GM12892 (cell line): ENCODE measurements at regions not wholly inside any gene's neighbourhood (a gene's known extent, or its start where the extent isn't known, plus 50 kb on each side); places are given as distances from the start of the nearest gene placed in this dataset.

ENCODE experiments used
- POLR2A ChIP-seq: IDR thresholded peaks from 2 replicates; pipeline ENCODE4 v1.6.1; 2011; ENCODE audit warnings: low read depth, low read length, control low read depth
- POLR2AphosphoS5 ChIP-seq: IDR thresholded peaks from 2 replicates; pipeline ENCODE4 v1.6.1; 2011; ENCODE audit warnings: low read depth, low read length, control low read depth
- TAF1 ChIP-seq: IDR thresholded peaks from 2 replicates; pipeline ENCODE4 v1.6.1; 2011; ENCODE audit warnings: low read depth, mild to moderate bottlenecking, control low read depth, low read length, borderline replicate concordance

- TF ChIP-seq POLR2A (no peak), POLR2AphosphoS5 (no peak), TAF1 (no peak)
Observed at GRCh38 chr1:80214888-80215540, 1208.5 kb upstream of the ADGRL4 start.
